ENCODE measurements at regions not wholly inside any gene's neighbourhood (a gene's known extent, or its start where the extent isn't known, plus 50 kb on each side); places are given as distances from the start of the nearest gene placed in this dataset.

DNA sequence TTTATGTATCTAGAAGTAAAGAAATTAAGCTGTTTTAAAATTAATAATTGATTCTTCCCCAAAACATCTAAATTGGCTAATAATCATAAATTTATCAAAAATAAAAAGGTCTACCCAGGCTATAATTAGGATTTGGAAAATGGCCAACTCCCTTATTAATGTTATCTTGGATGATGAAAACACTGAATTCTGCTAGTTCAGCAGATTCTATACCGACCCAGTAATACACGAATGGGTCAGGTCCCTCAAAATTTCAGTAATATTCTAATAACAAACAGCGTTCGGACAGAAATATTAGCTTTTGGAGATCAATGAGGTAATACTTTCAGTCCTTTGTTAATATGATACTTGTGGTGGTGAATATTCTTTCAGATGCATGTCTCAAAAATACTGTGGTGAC, 360.7 kb upstream of the MGMT start:
- DNase-seq (no peak), ATAC-seq (no peak)
- no peak overlapping the region for H3K4me3 ChIP-seq
- H3K27ac ChIP-seq: no peak overlapping the region
- H3K9me3 ChIP-seq: no peaks in the 10 kb centered on the region
- 54% methylated on average over 4 of the region's 4 CpGs for WGBS (ENCODE audit: insufficient coverage, low coverage, low lambda C conversion rate, missing lambda C conversion rate)
- TF ChIP-seq, protein P1, sequence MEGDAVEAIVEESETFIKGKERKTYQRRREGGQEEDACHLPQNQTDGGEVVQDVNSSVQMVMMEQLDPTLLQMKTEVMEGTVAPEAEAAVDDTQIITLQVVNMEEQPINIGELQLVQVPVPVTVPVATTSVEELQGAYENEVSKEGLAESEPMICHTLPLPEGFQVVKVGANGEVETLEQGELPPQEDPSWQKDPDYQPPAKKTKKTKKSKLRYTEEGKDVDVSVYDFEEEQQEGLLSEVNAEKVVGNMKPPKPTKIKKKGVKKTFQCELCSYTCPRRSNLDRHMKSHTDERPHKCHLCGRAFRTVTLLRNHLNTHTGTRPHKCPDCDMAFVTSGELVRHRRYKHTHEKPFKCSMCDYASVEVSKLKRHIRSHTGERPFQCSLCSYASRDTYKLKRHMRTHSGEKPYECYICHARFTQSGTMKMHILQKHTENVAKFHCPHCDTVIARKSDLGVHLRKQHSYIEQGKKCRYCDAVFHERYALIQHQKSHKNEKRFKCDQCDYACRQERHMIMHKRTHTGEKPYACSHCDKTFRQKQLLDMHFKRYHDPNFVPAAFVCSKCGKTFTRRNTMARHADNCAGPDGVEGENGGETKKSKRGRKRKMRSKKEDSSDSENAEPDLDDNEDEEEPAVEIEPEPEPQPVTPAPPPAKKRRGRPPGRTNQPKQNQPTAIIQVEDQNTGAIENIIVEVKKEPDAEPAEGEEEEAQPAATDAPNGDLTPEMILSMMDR (IDR thresholded peaks at IDR 0.05): no peak
- no peak for TF ChIP-seq POLR2A (IDR thresholded peaks at IDR 0.05)
- no peaks in the 10 kb centered on the region for H3K27me3 ChIP-seq
- H3K4me1 ChIP-seq: no peaks in the 10 kb centered on the region
- H3K36me3 ChIP-seq: no peaks in the 10 kb centered on the region
- intact Hi-C loops (cut with DNase I): no loop called here

DNA sequence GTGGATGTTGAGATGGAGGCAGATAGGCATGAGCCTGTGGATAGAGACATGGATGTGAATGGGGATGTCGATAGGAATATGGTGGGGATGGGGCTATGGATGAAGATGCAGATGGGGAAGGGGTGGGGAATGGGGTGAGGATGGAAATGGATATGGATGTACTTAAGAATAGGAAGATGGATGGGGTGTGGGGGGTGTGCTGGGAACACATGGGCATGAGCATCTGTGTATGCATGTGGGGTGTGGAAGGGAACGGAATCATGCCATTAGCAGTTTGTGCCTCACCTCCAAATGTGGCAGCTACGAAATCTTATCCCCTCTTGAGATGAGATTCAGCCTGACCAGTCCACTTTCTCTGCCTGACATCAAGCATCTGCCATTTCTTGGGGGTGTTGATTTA, 359.5 kb upstream of the MGMT start:
- DNase-seq: no peak
- Histone ChIP-seq H3K36me3 (no peaks in the 10 kb centered on the region), H3K9me3 (no peaks in the 10 kb centered on the region), H3K27me3 (no peaks in the 10 kb centered on the region), H3K27ac (no peak overlapping the region), H3K4me1 (no peaks in the 10 kb centered on the region), H3K4me3 (no peak overlapping the region)
- 50% methylated on average over 2 of the region's 3 CpGs for WGBS (ENCODE audit: insufficient coverage, low coverage, low lambda C conversion rate, missing lambda C conversion rate)
- intact Hi-C loops (cut with DNase I): no loop called here
- TF ChIP-seq, protein P1 (IDR thresholded peaks at IDR 0.05): no peak
- no peak for TF ChIP-seq POLR2A (IDR thresholded peaks at IDR 0.05)
- no peak for ATAC-seq

DNA sequence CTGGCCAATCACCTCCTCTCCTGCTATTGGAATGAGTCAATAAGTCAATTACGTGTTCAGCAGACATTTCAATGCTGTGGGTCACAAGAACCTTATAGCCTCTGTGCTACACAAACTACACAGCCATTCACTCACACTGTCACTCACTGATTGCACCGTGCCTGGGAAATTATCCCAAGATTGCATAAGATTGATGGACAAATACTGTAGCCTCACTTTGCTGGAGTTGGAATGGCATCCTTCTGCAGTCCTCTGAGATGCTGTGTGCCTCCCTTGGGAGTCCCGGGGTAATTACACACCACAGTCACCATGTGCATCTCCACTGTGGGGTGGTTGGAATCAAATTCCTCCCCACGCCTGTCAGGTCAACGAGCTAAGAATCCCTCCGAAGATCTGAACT, 358.7 kb upstream of the MGMT start:
- Histone ChIP-seq H3K9me3 (no peaks in the 10 kb centered on the region), H3K4me1 (no peaks in the 10 kb centered on the region), H3K4me3 (no peak overlapping the region), H3K36me3 (no peaks in the 10 kb centered on the region), H3K27ac (no peak overlapping the region), H3K27me3 (no peaks in the 10 kb centered on the region)
- 58% methylated on average over 6 of the region's 6 CpGs for WGBS (ENCODE audit: insufficient coverage, low coverage, low lambda C conversion rate, missing lambda C conversion rate)
- ATAC-seq: peak in 1 of 4 donors; percentile 55
- no peak for DNase-seq
- intact Hi-C loops (cut with DNase I): no loop called here
- TF ChIP-seq, protein P1 (IDR thresholded peaks at IDR 0.05): no peak
- no peak for TF ChIP-seq POLR2A (IDR thresholded peaks at IDR 0.05)

- H3K4me1 ChIP-seq: no peaks in the 10 kb centered on the region
- ATAC-seq (no peak), DNase-seq (no peak)
- no peak for TF ChIP-seq POLR2A (IDR thresholded peaks at IDR 0.05)
- TF ChIP-seq, protein P1 (IDR thresholded peaks at IDR 0.05): no peak
- intact Hi-C loops (cut with DNase I): no loop called here
- H3K27me3 ChIP-seq: no peaks in the 10 kb centered on the region
- H3K27ac ChIP-seq: no peak overlapping the region
- no peak overlapping the region for H3K4me3 ChIP-seq
- H3K9me3 ChIP-seq: no peaks in the 10 kb centered on the region
- 93% methylated on average over 3 of the region's 6 CpGs for WGBS (ENCODE audit: insufficient coverage, low coverage, low lambda C conversion rate, missing lambda C conversion rate)
- no peaks in the 10 kb centered on the region for H3K36me3 ChIP-seq
These were observed 358.0 kb upstream of the MGMT start for GRCh38 chr10:129108994-129109393.

DNA sequence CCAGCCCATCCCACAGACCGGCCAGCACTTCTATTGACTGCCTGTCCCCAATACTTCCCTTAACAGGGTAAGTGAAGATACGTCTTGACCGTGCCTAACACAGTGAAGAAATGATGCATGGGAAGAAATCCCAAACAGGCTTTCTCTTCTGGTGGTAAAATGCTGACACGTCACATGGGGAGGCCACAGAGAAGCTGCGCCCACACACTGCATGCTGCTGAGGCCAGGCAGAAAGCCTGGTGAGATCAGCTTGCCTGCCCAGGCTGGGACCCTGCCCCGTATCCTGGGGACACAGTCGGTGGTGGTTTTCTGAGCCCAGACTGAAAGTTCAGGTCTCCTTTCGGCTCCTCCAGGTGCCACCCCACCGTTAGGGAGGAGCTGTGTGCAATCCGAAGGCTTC, 356.3 kb upstream of the MGMT start:
- Histone ChIP-seq H3K4me3 (no peak overlapping the region), H3K36me3 (no peaks in the 10 kb centered on the region), H3K9me3 (no peaks in the 10 kb centered on the region), H3K4me1 (no peaks in the 10 kb centered on the region), H3K27me3 (no peaks in the 10 kb centered on the region), H3K27ac (no peak overlapping the region)
- TF ChIP-seq, protein P1 (IDR thresholded peaks at IDR 0.05): no peak
- no CpG with 5 or more reads among the region's 10 CpGs for WGBS (ENCODE audit: insufficient coverage, low coverage, low lambda C conversion rate, missing lambda C conversion rate)
- ATAC-seq: no peak
- intact Hi-C loops (cut with DNase I): no loop called here
- no peak for DNase-seq
